GM21360 (cell line): ENCODE measurements at regions not wholly inside any gene's neighbourhood (a gene's known extent, or its start where the extent isn't known, plus 50 kb on each side); places are given as distances from the start of the nearest gene placed in this dataset.
"Not testable (repeated sequence)": the region's sequence is repeated elsewhere in the genome, so short reads cannot be mapped to it uniquely, and the experiment has no call there.

Source experiments
- ATAC-seq: cut with Tn5 transposase; IDR thresholded peaks from one replicate; pipeline ENCODE4 v1.9.1; 2021; ENCODE audit warnings: mild to moderate bottlenecking, moderate library complexity; ENCODE audit not compliant: unreplicated experiment

DNA sequence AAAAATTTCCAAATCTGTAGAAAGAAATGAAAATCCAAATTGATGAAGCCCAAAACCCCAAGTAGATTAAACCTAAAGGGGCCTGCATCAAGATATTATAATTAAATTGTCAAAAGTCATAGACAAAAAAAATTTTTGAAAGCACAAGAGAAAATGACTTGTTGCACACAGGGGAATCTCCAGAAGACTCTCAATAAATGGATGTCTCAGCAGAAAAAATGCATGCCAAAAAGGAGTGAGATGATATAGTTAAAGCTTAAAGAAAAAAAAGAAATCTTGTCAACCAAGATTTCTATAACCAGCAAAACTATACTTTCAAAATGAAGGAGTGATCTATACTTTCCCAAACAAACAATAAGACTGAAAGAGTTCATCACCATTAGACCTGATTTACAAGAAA is 393.2 kb upstream of the SPAG17 start:
- no peak for ATAC-seq

GRCh38 chr1:118575060-118575459 is 390.0 kb upstream of the SPAG17 start:
- ATAC-seq = no peak

DNA sequence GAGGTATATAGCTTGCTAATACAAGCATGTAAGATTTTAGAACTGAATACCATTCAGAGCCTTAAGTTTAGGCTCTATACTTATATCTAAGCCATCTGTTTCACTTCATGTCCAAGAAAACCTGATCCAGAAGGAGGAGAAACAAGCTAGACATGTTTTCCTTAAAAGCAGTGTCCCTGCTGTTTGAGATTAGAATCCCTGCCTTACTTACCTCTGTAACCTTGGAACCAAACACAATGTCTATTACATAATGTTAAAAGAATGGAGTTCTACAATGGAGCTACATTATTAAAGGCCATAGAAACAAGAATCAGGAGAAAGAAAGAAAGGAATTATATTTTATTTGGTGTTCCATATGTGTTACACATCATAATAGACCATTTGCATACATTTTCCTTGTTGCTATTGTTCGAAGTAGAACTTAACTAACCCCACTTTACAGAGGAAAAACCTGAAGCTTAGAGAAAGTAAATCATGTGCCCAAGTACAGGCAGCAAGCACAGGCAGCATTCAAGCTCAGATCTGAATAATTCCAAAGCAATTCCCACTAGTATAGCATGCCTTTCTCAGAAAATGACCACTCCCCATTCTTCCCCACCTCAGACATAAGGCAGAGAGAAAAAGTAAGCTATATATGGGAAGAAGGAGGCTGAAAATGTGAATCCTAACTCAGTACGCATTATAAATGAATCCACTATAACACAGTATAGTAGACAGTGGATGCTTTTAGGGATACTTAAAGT is 380.1 kb upstream of the SPAG17 start:
- ATAC-seq = no peak

DNA sequence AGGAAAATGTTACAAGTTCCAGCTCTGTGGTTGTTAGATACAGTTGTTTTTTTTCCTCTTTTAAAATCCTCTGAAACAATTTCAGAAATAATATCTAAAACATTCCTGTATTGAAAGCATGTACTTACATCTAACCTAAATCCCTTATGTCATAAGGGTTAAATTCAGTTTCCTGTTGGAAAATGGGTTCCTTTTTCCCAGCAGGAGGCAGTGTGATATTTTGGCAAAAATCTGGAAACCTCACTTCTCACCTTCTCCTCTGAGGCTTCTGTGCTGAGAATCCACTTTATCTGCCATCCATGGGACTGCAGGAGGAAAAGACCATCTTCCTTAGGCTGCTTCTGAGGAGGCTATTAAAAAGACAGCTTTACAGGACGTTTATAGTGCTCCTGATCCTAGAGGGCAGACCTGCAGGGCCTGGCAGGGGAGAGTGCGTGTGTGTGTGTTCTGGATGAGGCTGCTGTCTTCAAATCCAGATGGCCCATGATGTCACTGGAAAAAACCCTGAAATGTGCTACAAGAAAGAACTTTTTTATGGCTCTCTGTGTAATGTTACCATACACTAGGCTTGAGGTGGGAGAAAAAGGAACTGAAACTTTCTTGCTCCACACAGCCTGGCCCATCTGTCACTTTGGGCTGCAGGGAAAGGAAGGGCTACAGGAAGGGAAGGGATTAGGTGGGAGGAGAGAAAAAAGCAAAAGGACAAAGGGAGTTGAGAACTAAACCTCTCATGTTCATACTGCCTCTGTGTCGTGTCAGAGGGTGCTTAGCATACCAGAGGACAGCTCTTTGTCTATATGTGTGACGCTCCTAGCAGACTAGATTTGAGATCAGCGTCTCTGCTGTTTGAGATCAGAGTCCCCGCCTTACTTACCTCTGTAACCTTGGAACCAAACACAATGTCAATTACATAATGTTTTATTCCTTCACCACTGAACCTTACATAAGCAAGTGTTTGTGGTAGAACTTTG is 379.2 kb upstream of the SPAG17 start:
- peak; percentile 52 for ATAC-seq

GRCh38 chr1:118558933-118559332 is 373.9 kb upstream of the SPAG17 start:
- no peak for ATAC-seq

DNA sequence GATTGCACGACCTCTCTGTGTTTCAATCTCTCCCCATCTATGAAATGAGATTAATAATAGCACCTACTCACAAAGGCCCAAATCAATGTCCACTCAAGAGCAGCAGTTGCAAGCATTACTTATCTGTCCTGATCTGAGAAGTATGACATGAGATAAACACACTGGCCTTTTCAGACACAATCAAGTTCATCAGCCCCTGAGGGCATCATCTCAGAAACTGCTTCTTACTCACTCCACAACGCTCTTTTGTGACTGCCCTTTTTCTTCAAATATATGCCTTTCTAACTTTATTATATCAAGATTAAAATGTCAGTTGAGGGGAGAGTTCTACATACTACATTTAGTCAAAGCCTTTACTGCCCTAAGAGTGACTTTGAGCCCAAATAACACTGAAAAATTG is 371.9 kb upstream of the SPAG17 start:
- ATAC-seq = no peak

GRCh38 chr1:118555638-118556037 is 370.6 kb upstream of the SPAG17 start:
- no peak for ATAC-seq

DNA sequence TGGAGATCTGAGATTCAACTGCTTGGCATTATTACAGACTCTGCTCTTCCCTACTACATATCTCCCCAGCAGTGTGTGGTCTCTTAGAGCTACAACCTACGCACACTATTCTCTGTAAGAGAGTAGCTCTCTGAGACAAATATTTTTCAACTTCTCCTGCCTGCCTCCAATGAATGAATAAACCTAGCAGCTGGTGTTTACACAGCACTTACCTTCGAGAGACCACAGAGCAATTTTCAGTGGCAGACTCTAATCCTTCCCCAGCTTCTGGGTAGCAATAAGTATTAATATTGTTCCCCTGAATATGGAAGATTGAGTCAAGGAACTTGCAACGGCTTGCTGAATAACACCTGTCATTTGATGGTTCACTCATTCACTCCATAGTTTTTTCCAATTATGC is 350.9 kb upstream of the SPAG17 start:
- no peak for ATAC-seq

DNA sequence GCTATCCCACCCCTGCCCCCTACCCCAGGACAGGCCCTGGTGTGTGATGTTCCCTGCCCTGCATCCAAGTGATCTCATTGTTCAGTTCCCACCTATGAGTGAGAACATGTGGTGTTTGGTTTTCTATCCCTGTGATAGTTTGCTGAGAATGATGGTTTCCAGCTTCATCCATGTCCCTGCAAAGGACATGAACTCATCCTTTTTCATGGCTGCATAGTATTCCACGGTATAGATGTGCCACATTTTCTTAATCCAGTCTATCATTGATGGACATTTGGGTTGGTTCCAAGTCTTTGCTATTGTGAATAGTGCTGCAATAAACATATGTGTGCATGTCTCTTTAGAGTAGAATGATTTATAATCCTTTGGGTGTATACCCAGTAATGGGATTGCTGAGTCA is 326.9 kb upstream of the SPAG17 start:
- not testable (repeated sequence) for ATAC-seq

DNA sequence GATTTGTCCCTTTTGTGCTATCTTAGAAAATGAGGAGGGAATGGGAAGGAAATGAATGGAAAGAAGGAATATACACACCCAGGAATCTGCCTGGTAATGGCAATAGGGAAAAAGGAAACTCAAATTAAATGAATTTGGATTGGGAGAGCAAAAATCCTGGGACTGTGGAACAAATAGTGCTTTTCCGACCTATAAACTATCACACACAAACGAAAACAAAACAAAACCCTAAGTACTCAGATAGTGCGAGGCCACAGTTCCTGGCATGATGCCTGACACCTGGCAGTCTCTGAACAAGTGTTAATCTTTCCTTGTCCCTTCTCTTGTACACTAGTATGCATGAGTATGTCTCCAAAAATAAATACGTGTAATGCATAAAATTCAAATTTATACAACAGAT is 319.8 kb upstream of the SPAG17 start:
- ATAC-seq = no peak

DNA sequence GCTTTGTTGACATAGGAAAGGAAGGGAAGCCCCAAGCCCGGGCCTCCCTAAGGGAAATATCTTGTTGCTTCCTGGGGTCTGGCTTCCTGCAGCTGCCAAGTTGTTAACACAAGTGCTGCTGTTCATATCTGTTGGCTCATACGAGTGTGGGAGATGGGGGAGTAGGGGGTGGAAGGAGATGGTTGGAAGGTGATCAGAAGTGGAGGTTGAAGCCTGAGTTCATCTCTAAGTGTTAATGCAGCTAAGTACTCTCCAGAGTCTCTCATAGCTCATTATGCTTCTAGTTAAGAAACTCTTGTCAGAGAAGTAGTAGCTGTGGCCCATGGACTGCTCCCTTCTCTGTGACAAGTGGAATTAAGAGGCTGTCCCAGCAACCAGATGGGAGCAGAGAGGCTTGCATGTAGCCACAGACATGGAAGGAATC is 319.2 kb upstream of the SPAG17 start:
- no peak for ATAC-seq

DNA sequence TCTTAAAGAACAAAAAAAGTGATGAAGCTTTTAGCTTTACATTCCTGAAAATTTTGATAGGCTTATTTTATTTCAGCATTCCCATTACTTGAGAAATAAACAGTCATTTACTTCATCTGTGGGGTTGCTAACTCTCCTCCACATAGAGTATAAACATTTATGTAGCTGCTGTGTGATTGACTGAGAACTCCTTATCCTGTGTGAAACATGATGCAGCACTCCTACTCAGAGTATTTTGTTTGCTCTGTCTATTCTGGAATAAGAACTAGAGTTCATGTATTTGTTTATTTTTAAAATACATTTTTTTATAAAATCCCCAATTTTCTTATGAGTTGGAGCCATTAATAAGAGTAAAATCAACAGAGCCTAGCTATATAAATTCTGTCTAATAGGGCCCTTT is 318.7 kb upstream of the SPAG17 start:
- ATAC-seq = no peak

DNA sequence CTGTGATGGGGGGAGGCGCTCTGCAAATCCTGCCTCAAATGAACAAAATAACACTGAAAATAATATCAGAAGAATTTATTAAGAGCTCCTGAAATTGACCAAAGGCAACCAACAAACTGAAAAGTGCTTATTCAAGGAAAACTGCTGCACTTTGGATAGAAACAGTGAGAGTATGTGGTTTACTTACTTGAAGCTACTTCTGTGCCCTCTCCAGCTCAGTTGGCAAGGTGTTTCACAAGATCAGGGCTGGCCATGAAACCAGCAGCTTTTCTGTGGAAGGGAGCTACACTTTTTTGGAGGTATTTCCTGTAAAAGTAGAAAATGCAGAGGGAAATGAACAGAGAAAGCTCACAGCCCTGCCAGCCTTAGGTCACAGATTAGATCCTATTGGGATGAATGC is 310.0 kb upstream of the SPAG17 start:
- no peak for ATAC-seq

GRCh38 chr1:118488787-118489186 is 303.8 kb upstream of the SPAG17 start:
- no peak for ATAC-seq

- no peak for ATAC-seq
These were observed 302.9 kb upstream of the SPAG17 start for GRCh38 chr1:118487932-118488331.

DNA sequence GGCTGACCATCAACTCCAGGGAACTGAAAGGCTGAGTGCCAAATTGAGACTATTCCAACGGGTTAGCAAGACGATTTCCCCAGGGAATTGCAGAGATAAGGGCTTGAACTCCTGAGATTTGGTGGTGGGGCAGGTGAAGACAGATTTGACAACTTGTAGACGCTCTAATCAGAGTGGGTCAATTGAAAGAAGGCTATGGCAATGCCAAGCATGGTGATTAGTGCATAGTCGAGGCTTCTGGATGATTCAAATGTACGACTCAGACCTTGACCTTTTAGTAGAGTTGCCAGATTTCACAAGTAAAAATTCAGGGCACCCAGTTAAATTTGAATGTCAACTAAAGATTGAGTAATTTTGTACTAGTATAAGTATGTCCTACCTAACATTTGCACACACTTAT is 302.1 kb upstream of the SPAG17 start:
- ATAC-seq = no peak

DNA sequence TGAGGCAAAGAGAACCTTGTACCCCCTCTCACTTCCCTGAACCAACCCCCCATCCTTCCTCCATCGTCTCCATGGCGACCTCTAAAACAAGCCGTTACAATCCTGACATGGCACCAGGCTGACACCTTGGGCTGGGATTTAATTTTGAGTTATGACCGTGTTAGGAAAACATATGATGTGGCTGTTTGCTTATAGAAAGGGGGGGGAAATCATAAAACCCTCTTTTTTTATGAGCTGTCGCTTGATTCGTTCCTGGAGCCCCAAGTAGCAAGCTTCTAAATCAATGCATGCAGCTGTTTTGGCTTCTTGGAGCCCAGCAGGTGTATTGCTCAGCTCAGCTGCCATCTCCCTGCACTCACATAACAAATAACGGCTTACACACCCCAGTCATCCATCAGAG is 301.2 kb upstream of the SPAG17 start:
- no peak for ATAC-seq

- ATAC-seq = no peak
These were observed 300.7 kb upstream of the SPAG17 start for GRCh38 chr1:118485757-118486156.

- ATAC-seq = no peak
These were observed 299.9 kb upstream of the SPAG17 start for GRCh38 chr1:118484893-118485292.

DNA sequence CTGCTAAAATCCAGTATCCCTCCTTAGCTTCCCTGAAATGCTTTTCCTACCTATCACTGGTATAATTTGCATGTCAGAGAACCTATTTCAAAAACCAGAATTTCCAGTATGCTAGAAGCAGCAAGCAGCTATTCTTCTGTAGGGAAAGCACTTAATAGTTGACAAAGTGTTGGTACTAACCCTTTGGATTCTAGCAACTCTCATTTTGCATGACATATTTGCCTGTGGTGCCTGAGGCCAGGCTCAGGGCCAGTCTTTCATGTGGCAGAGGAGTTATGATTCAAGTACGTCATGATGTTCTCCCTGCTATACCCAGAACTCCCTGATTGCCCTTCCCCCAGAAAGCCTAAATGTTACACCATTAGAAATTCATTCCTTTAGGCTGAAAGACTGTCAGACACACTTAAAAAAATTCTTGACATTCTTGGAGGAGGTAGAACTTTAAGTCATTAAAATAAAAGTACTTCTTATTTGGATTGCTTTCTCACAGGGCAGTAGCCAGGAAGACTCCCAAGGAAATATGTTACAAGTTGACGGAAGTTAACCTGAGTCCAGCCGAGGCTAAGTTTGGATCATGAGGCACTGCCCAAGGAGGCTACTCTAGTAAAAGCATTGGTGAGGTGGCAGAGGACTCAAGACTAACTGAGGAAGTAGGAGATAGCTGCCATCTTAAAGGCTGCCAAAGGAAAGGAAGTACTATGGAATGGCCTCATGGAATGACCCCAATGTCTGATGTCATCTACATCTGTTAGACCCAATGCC is 298.4 kb upstream of the SPAG17 start:
- no peak for ATAC-seq

GRCh38 chr1:118481126-118481525 is 296.1 kb upstream of the SPAG17 start:
- ATAC-seq = no peak
